HG03521 (cell line): ENCODE measurements at regions not wholly inside any gene's neighbourhood (a gene's known extent, or its start where the extent isn't known, plus 50 kb on each side); places are given as distances from the start of the nearest gene placed in this dataset.
"Not testable (repeated sequence)": the region's sequence is repeated elsewhere in the genome, so short reads cannot be mapped to it uniquely, and the experiment has no call there.

Source experiments
- ATAC-seq: cut with Tn5 transposase; IDR thresholded peaks from one replicate; pipeline ENCODE4 v1.9.1; 2021; ENCODE audit warnings: mild to moderate bottlenecking, moderate library complexity; ENCODE audit not compliant: unreplicated experiment

DNA sequence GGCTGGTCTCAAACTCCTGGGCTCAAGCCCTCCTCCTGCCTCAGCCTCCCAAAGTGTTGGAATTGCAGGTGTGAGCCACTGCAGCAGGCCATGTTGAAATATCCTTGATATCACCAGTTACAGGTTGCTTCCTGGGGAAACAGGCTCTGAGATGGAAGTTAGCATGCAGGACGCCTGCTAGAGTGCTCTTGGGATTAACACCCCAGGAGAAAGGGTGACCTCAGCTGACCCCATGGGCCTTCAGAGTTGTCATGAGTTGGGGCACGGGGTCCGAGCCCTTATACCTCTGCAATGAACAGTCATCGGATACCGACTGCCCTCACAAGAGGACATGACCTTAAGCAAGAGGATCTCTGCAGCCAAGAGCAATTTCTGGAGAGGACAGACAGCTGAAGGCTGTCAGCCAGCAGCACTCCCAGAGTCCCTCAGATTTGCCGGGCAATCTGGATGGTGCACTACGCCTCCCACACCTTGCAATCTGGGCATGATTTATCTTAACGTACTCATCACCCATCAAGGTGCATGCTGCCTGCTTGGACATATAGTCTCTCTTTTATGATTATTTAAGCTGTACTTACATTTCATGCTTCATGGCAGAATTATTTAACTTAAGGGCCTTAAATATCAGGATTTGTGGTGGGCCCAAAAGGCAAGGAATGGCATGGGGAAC, 134.6 kb downstream of the ADSS2 start:
- no peak for ATAC-seq

DNA sequence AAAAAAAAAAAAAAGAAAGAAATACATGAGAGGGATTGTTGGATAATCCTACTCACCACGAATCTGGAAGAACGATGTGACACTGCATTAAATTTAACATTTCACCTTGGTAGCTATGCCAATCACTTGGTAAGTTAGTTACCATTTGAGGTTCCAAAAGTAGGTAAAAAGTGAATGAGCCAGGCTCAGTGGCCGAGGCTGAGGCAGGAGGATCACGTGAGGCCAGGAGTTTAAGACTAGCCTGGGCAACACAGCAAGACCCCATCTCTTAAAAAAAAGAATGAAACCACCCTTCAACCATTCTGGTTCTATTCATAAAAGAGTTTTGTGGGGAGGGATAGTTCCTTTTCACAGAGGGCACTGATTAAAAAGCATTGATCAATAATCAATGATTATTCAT, 133.6 kb downstream of the ADSS2 start:
- ATAC-seq = no peak

GRCh38 chr1:244318512-244318911, 133.2 kb downstream of the ADSS2 start:
- peak; percentile 30 for ATAC-seq

- ATAC-seq = peak; percentile 65
These were observed 132.2 kb downstream of the ADSS2 start for GRCh38 chr1:244319283-244320132.

GRCh38 chr1:244322181-244322580, 129.5 kb downstream of the ADSS2 start:
- ATAC-seq = no peak

- no peak for ATAC-seq
These were observed 128.8 kb downstream of the ADSS2 start for GRCh38 chr1:244322791-244323521.

DNA sequence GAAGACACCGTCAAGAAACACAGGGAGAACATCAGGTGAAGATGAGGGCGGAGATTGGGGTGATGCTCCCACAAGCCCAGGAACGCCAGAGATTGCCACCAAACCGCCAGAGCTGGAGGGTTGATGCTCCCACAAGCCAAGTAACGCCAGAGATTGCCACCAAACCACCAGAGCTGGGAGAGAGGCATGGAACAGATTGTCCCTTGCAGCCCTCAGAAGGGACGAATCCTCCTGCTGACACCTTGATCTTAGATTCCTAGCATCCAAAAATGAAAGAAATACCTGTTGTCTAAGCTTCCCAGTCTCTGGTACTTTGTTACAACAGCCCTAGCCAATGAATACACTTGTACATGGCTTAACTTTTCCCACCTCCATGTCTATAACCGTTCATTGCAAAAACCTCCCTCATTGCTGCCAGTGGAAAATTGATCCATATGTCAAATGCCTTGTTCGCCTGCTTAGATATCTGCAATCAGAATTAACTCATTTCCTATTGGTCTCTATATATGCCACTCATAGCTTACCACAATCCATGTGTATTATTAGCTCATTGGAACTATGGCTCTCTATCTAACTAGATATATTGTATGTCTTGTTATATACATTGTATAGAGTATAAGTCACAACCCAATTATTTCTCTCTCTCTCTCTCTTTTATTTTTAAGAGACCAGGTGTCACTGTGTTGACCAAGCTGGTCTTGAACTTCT, 127.4 kb downstream of the ADSS2 start:
- no peak for ATAC-seq

GRCh38 chr1:244325056-244325758, 126.5 kb downstream of the ADSS2 start:
- ATAC-seq = peak; percentile 71

GRCh38 chr1:244326757-244327156, 125.0 kb downstream of the ADSS2 start:
- no peak for ATAC-seq

- no peak for ATAC-seq
These were observed 124.2 kb downstream of the ADSS2 start for GRCh38 chr1:244327533-244327932.

DNA sequence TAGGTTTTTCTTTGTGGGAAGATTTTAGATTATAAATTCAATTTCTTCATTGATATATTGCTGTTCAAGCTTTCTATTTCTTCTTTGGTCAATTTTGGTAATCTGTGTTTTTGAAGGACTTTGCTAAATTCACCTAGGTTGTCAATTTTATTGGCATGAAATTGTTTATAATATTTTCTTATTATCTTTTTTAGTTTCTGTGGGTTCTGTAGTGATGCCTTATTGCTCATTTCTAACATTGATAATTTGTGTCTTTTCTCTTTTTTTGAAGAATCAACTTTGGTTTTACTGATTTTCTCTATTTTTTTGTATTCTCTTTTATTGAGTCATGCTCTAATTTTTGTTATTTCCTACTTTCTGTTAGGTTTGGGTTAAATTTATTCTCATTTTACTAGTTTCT, 123.2 kb downstream of the ADSS2 start:
- no peak for ATAC-seq

- no peak for ATAC-seq
These were observed 122.0 kb downstream of the ADSS2 start for GRCh38 chr1:244329591-244330317.

DNA sequence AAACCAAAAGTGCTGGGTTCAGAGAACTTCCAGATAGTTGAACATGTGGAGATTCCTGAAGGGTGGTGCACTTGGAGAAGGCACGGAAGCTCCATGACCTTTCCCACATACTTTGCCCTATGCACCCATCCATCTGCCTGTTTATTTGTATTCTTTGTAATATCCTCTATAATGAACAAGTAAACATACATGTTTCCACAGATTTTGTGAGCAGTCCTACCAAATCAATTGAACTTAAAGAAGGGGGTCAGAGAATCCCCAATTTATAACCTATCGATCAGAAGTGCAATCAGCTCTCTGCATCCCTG, 121.4 kb downstream of the ADSS2 start:
- ATAC-seq = no peak

GRCh38 chr1:244332761-244333160, 118.9 kb downstream of the ADSS2 start:
- ATAC-seq = not testable (repeated sequence)

DNA sequence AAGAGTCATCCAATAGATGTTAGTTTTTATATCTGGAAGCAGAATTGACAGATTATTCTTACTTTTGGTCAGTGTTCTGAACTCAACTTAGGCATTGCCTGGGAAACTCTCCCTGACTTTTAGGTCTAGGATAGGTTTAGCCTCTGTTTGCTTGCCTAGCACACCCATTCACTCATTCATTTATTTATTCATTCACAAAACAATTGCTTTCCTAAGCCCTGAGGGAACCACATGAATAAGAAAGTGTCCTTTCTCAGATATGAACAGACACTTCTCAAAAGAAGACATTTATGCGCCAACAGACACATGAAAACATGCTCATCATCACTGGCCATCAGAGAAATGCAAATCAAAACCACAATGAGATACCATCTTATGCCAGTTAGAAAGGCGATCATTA, 117.4 kb downstream of the ADSS2 start:
- ATAC-seq = not testable (repeated sequence)

DNA sequence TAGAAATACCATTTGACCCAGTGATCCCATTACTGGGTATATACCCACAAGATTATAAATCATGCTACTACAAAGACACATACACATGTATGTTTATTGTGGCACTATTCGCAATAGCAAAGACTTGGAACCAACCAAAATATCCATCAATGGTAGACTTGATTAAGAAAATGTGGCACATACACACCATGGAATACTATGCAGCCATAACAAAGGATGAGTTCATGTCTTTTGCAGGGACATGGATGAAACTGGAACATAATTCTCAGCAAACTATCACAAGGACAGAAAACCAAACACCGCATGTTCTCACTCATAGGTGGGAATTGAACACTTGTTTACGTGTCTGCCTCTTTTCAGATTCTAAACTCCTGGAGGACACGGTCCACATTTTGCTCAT, 116.9 kb downstream of the ADSS2 start:
- not testable (repeated sequence) for ATAC-seq

DNA sequence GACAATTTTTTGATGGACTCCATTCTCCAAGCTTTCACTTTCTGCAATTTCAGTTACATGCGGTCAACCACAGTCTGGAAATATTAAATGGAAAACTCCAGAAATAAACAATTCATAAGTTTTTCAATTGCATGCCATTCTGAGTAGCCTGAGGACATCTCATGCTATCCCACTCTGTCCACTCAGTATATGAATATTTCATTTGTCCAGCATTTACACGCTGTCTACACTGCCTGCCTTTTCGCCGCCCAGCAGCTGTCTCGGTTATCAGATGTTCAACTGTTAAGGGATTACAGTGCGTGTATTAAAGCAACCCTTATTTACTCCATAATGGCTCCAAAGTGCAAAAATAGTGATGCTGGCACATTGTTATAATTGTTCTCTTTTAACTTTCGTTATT, 116.3 kb downstream of the ADSS2 start:
- no peak for ATAC-seq

DNA sequence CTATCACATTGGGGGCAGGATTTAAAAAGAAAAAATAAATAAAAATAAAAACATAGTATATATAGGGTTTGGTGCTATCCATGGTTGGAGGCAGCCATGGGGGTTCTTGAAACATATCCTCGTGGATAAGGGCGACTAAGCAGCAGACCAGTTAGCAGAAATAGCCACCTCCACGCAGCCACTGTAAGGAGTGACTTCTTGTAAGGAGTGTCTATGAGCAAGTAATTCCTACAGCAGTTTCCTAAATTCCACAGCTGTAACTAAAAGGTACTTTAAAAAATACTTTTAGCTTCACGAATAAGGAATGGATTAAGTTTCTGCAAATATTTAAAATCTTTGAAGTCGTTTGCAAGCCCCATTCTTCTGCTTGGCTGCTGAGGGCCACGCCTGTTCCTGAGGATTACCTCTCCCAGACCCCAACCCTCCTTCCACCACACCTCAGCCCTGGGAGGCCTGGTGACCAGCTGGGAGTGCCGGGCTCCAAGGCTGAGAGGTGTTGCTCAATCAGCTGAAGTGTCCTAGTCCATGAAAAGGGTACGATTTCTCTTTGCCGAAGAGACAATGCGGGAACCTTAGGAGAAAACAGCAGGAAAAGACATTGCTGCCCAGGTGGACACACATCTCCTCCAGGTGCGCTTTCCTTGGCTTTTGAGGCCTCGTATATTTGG, 115.3 kb downstream of the ADSS2 start:
- no peak for ATAC-seq

GRCh38 chr1:244337839-244338238, 113.9 kb downstream of the ADSS2 start:
- no peak for ATAC-seq
